HUES6 (cell line): ENCODE measurements at regions not wholly inside any gene's neighbourhood (a gene's known extent, or its start where the extent isn't known, plus 50 kb on each side); places are given as distances from the start of the nearest gene placed in this dataset.
"Not testable (repeated sequence)": the region's sequence is repeated elsewhere in the genome, so short reads cannot be mapped to it uniquely, and the experiment has no call there.

Experiments used
- H3K27ac ChIP-seq: 2 replicates; pipeline ENCODE4 v1.7.0; 2013; ENCODE audit warnings: low read depth, mild to moderate bottlenecking, low read length, inconsistent platforms
- H3K27me3 ChIP-seq: 2 replicates; pipeline ENCODE4 v1.6.1; 2013; ENCODE audit warnings: low read length; ENCODE audit not compliant: control insufficient read depth, insufficient read depth
- H3K36me3 ChIP-seq: 2 replicates; pipeline ENCODE4 v1.6.1; 2013; ENCODE audit warnings: low read length; ENCODE audit not compliant: control insufficient read depth, insufficient read depth
- H3K4me1 ChIP-seq: 2 replicates; pipeline ENCODE4 v1.6.1; 2013; ENCODE audit warnings: low read length; ENCODE audit not compliant: control insufficient read depth, insufficient read depth
- H3K4me3 ChIP-seq: 2 replicates; pipeline ENCODE4 v1.5.1; 2013; ENCODE audit warnings: low read depth, low read length
- H3K9ac ChIP-seq: one replicate; pipeline ENCODE4 v1.6.1; 2013; ENCODE audit warnings: mild to moderate bottlenecking, low read length
- H3K9me3 ChIP-seq: 2 replicates; pipeline ENCODE4 v1.6.1; 2013; ENCODE audit warnings: low read depth, low read length; ENCODE audit not compliant: control insufficient read depth, insufficient read depth

DNA sequence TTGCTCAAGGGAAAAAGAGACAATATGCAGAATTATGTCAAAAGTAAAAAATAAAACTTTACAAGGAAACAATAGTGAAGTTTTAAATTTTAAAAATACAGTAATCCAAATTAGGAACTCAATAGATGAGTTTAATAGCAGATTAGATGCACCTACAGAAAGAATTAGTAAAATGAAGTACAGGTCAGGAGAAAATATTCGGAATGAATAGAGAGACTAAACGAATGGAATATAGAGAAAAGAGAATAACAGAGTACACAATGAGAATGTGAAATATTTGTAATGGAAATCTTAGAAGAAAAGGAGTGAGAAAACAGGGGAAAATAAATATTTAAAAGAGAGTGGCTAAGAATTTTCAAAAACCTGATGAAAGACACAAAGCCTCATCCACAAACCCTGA is 275.7 kb upstream of the MMADHC start:
- no peak overlapping the region for H3K4me3 ChIP-seq
- H3K9ac ChIP-seq, result no peak overlapping the region
- no peaks in the 10 kb centered on the region for H3K9me3 ChIP-seq
- no peaks in the 10 kb centered on the region for H3K36me3 ChIP-seq
- no peak overlapping the region for H3K27ac ChIP-seq
- 0 out of 2 replicates have a peak, but pooled peaks cover 4% of the 10 kb centered on the region for H3K4me1 ChIP-seq
- no peaks in the 10 kb centered on the region for H3K27me3 ChIP-seq

DNA sequence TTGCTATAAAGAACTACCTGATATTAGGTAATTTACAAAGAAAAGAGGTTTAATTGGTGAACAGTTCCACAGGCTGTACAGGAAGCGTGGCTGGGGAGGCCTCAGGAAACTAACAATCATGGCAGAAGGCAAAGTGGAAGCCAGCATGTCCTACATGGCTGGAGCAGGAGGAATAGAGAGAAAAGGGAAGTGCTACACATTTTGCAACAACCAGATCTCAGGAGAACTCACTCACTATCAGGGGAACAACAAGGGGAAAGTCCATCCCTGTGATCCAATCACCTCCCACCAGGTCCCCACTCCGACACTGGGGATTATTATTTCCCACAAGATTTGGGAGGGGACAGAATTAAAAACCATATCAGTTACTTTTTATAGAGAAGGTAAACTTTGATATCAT is 273.5 kb upstream of the MMADHC start:
- 0 out of 2 replicates have a peak, but pooled peaks cover 4% of the 10 kb centered on the region for H3K4me1 ChIP-seq
- no peaks in the 10 kb centered on the region for H3K9me3 ChIP-seq
- no peaks in the 10 kb centered on the region for H3K27me3 ChIP-seq
- H3K4me3 ChIP-seq, result no peak overlapping the region
- no peaks in the 10 kb centered on the region for H3K36me3 ChIP-seq
- H3K9ac ChIP-seq, result no peak overlapping the region
- no peak overlapping the region for H3K27ac ChIP-seq

DNA sequence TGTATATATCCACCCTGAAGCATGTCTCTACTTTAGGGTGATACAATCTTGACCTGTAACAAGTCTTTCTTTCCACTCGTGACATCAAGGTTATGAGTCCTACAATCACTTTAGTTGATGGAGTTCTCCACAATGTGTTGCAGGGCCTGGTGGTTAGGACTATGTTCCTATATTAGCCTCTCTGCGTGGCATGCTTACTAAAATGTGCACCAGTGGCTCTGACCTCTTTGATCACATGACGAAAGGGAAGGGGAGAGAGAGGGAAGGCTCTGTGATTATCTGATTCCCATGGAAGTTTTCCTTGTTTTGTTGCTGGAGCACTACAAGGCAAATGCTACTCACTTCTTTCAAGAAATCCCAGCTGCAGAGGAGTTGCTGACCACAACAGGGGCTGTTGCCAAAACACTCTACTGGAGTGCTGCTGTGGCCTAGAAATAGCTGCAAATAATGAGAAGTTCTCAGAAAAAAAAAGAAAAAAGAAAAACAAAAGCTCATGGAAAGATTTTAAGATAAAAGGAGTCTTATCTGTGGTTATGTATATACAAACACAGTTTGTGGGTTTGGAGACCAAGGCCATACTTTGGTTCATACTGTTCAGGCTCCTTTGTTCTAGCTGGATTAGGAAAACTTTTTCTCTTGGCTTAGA is 272.8 kb upstream of the MMADHC start:
- Histone ChIP-seq H3K9me3 (no peaks in the 10 kb centered on the region), H3K36me3 (no peaks in the 10 kb centered on the region), H3K4me3 (no peak overlapping the region), H3K9ac (no peak overlapping the region), H3K27me3 (no peaks in the 10 kb centered on the region), H3K27ac (no peak overlapping the region), H3K4me1 (0 out of 2 replicates have a peak, but pooled peaks cover 4% of the 10 kb centered on the region)

DNA sequence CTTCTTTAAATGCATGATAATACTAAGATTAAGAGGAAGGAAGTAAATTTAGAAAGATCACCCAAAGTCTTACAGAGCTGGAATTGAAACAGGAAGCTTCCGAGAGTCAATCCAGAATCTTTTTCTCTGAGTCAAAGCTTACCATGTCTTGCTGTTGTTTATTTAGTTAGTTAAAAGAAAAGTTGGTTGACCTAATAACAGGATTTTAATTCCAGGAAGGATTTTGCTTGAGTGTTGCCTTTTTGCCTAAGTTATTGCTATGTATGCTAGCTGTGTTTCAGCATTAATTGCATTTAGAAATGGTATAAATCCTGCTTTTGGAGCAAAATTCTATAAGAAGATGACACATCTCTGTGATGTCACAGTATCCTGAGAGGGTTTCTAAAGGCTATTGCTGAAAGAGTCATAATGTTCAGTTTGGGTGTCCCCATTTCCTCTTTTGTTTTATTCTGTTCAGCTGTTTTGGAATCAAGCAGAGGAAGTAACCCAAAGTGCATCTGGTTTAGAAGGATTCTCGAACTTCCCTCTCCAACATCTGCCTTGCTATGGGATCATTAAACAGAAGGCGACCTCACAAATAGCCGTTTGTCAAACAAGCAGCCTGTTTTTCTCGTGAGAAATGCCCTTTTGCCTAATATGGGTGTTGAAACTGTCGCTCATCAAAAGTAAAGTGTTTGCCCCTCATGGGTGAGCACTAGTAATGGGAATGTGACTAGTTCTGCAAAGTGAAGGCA is 271.5 kb upstream of the MMADHC start:
- Histone ChIP-seq H3K9me3 (no peaks in the 10 kb centered on the region), H3K36me3 (no peaks in the 10 kb centered on the region), H3K27ac (no peak overlapping the region), H3K4me1 (0 out of 2 replicates have a peak, but pooled peaks cover 4% of the 10 kb centered on the region), H3K9ac (no peak overlapping the region), H3K4me3 (no peak overlapping the region), H3K27me3 (no peaks in the 10 kb centered on the region)

DNA sequence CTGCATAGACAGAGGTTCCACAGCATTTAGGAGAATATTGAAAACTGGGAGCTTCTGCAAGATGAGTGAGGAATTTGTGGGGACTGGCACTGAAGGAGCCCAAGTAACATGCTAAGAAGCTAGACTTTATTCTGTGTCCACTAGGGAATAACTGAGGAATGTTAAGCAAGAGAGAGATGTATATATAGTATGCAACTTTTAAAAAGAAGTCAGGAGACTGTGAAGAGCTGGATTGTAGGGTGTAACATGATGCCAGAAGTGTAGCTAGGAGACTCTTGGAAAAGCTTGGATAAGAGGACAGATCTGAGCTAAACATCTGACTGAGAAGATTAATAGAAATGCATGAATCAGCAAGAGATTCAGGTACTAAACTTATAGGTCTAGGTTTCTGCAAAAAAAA is 270.6 kb upstream of the MMADHC start:
- Histone ChIP-seq H3K9me3 (no peaks in the 10 kb centered on the region), H3K9ac (no peak overlapping the region), H3K27ac (no peak overlapping the region), H3K4me1 (0 out of 2 replicates have a peak, but pooled peaks cover 4% of the 10 kb centered on the region), H3K27me3 (no peaks in the 10 kb centered on the region), H3K4me3 (no peak overlapping the region), H3K36me3 (no peaks in the 10 kb centered on the region)

DNA sequence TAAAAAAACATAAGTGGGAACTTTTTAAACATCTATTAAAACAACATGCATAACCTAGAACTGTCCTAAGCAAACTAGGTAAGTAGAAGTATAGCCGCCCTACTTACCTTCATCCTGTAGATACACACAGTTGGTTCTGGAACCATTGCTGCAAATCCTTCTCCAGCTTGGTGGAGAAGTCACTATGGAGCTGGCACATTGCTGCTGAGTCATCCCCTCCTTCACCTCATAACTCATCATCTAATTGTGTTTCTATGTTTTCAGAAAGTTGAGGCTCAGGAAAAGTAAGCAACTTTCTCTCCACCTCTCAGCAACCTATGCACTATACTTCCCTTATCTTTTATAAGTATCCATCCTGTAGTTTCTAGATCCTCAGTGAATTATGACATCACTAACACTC is 269.8 kb upstream of the MMADHC start:
- Histone ChIP-seq H3K4me1 (0 out of 2 replicates have a peak, but pooled peaks cover 4% of the 10 kb centered on the region), H3K27ac (no peak overlapping the region)

DNA sequence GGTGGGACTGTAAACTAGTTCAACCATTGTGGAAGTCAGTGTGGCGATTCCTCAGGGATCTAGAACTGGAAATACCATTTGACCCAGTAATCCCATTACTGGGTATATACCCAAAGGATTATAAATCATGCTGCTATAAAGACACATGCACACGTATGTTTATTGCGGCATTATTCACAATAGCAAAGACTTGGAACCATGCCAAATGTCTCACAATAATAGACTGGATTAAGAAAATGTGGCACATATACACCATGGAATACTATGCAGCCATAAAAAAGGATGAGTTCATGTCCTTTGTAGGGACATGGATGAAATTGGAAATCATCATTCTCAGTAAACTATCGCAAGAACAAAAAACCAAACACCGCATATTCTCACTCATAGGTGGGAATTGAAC is 268.3 kb upstream of the MMADHC start:
- H3K27me3 ChIP-seq, H3K36me3 ChIP-seq, H3K9me3 ChIP-seq, H3K9ac ChIP-seq, H3K4me1 ChIP-seq, H3K27ac ChIP-seq, H3K4me3 ChIP-seq: not testable (repeated sequence)

More for the DNA sequence above, 269.8 kb upstream of the MMADHC start:
- H3K36me3 ChIP-seq, result no peaks in the 10 kb centered on the region
- H3K9ac ChIP-seq, result no peak overlapping the region
- no peaks in the 10 kb centered on the region for H3K9me3 ChIP-seq
- no peaks in the 10 kb centered on the region for H3K27me3 ChIP-seq
- H3K4me3 ChIP-seq, result no peak overlapping the region

DNA sequence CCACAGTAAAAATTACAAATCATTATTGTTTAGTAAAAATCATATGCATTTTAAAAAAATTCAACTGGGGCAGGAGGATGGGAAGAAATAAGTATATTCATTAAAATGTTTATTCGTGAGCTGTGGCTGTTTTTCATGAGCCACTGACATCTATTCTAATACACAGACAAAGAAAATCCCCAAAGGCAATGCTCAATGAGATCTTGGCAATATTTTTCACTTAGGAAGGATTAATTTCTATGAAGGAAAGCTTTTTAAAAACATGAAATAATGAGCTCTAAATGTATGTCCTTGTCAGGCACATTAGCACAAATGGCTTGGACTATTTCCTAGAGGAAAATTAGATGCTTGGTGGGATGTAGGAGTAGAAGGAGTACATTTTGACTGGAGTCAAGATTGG is 262.0 kb upstream of the MMADHC start:
- no peak overlapping the region for H3K9ac ChIP-seq
- no peaks in the 10 kb centered on the region for H3K36me3 ChIP-seq
- no peak overlapping the region for H3K27ac ChIP-seq
- H3K9me3 ChIP-seq, result no peaks in the 10 kb centered on the region
- no peaks in the 10 kb centered on the region for H3K27me3 ChIP-seq
- H3K4me1 ChIP-seq, result no peaks in the 10 kb centered on the region
- H3K4me3 ChIP-seq, result no peak overlapping the region

DNA sequence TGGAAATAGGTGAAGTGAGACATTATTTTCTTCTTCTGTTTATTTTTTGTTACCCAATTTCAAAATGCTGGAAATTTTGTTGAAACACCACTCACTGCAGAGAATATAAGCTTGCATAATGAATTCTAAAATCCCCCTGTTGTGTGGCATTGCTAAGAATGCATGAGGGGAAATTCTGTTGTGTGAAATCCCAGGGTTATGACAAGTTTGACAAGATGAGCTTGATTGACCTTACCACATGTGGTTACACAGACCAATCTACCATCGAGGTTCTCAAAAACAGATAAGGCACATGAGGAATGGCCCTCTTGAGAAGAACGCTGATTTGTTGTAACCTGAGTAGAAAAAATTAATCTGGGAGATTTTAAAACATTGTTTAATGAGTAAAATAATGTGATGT is 261.6 kb upstream of the MMADHC start:
- H3K4me1 ChIP-seq, result no peaks in the 10 kb centered on the region
- no peaks in the 10 kb centered on the region for H3K36me3 ChIP-seq
- H3K27ac ChIP-seq, result no peak overlapping the region
- H3K9ac ChIP-seq, result no peak overlapping the region
- H3K4me3 ChIP-seq, result no peak overlapping the region
- H3K27me3 ChIP-seq, result no peaks in the 10 kb centered on the region
- no peaks in the 10 kb centered on the region for H3K9me3 ChIP-seq

DNA sequence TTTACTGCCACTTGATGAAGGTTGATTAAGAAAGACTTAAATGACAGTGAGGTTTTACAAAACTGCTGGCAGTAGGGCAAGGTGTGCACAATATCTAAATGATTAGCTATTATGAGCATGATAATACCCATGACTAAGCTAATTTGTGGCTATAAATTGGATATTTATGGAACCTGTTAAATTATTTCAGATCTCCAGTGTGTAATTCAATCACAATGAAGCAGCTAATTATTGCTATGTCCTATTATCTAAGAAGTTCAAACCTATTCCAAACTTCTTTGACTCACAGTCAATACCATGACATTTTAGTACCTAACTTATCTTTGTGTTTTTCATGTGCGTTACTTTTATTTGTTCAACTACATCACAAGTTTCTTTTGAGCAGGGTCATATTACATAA is 253.8 kb upstream of the MMADHC start:
- no peaks in the 10 kb centered on the region for H3K4me1 ChIP-seq
- H3K36me3 ChIP-seq, result no peaks in the 10 kb centered on the region
- H3K9ac ChIP-seq, result no peak overlapping the region
- H3K4me3 ChIP-seq, result no peak overlapping the region
- H3K9me3 ChIP-seq, result no peaks in the 10 kb centered on the region
- H3K27me3 ChIP-seq, result no peaks in the 10 kb centered on the region
- no peak overlapping the region for H3K27ac ChIP-seq

DNA sequence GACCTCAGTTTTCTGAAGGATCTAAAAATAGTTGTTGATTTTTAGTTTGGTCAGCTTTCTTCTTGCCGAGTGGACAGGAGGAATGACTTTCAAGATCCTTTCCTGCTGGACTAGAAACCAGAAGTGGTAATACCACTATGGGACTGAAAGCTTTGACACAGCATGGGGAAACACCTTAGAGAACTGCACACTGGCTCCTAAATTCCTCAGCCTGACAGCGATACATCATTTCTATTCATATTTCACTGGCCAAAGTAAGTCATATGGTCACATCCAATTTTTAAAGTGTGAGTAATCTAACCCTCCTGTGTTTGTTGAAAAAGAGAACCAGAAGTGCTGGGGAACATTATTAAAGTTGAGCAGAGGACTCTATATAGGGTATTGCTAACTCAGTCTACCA is 244.7 kb upstream of the MMADHC start:
- Histone ChIP-seq H3K4me1 (peaks cover 9% of the 10 kb centered on the region), H3K36me3 (no peaks in the 10 kb centered on the region), H3K9ac (no peak overlapping the region), H3K9me3 (no peaks in the 10 kb centered on the region), H3K27me3 (no peaks in the 10 kb centered on the region), H3K27ac (no peak overlapping the region), H3K4me3 (no peak overlapping the region)
